ENCODE measurements at regions not wholly inside any gene's neighbourhood (a gene's known extent, or its start where the extent isn't known, plus 50 kb on each side); places are given as distances from the start of the nearest gene placed in this dataset.

DNA sequence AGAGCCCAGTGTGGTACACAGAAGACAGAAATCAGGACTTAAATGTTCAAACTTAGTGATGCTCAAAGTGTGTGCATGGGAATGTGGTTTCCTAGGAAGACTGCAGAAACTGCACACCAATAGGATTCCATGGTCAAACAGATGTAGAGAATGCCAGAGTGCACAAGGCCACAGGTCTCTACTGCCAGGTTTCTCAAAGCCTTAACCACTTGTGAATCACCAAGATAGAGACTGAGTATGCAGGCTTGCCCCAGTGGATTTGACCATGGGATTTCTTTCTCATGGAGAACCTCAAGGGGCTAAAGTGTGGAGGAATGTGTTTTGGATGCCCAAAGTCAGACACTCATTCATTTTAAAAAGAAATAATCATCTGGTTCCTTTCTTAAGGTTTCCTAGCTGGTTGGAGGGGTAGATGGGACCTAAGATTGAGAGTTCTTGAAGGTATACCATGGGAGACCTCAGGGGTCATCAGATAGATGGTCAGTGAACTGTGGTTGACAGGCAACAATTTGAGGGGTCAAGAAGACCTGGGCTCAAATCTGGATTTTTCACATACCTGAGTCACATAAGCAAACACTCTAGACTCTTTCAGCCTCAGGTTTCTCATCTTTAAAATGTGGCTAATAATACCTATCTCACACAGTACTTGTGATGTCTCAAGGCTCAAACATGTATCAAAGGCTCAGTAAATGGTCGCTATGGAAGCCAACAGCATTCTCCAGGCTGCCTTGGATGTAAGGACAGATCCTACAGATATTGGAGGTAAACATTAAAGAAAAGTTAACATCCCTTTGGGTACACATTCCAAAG is 81.1 kb downstream of the BOD1 start:
- no peak overlapping the region for H2AFZ ChIP-seq
- H3K4me2 ChIP-seq (ENCODE audit: low read length): no peak overlapping the region
- H3K9ac ChIP-seq: no peak overlapping the region
- H3K36me3 ChIP-seq (ENCODE audit: control insufficient read depth, insufficient read depth, low read length): no peaks in the 10 kb centered on the region
- no peaks in the 10 kb centered on the region for H3K4me1 ChIP-seq
- TF ChIP-seq, protein P1, sequence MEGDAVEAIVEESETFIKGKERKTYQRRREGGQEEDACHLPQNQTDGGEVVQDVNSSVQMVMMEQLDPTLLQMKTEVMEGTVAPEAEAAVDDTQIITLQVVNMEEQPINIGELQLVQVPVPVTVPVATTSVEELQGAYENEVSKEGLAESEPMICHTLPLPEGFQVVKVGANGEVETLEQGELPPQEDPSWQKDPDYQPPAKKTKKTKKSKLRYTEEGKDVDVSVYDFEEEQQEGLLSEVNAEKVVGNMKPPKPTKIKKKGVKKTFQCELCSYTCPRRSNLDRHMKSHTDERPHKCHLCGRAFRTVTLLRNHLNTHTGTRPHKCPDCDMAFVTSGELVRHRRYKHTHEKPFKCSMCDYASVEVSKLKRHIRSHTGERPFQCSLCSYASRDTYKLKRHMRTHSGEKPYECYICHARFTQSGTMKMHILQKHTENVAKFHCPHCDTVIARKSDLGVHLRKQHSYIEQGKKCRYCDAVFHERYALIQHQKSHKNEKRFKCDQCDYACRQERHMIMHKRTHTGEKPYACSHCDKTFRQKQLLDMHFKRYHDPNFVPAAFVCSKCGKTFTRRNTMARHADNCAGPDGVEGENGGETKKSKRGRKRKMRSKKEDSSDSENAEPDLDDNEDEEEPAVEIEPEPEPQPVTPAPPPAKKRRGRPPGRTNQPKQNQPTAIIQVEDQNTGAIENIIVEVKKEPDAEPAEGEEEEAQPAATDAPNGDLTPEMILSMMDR (IDR thresholded peaks at IDR 0.05): no peak
- H3K27me3 ChIP-seq (ENCODE audit: control insufficient read depth, insufficient read depth, low read length): no peaks in the 10 kb centered on the region
- no peaks in the 10 kb centered on the region for H3K79me2 ChIP-seq
- no peaks in the 10 kb centered on the region for H3K9me3 ChIP-seq (ENCODE audit: control insufficient read depth, low read length)
- H3K4me3 ChIP-seq (ENCODE audit: low read depth, low read length): no peak overlapping the region
- no peak overlapping the region for H3K27ac ChIP-seq

DNA sequence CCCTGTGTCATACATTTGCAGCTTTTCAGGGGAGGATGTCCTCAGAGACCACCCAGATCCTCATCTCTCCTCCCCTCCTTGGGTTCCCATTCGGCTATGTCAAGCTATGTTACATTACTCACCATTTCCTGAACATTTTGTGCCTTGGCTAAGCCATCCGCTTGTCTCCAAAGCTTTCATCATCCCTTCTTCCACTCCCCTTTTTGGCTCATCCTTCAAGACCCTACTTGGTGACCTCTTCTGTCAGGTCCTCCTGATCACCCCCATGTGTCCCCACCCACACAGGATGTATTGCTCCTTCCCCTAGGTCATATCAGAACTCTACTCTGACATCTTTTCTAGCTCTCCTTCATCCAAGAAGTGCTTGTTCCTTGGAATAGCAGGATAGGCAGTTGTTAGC is 81.8 kb downstream of the BOD1 start:
- Histone ChIP-seq H3K9ac (no peak overlapping the region), H3K9me3 (ENCODE audit: control insufficient read depth, low read length) (no peaks in the 10 kb centered on the region), H2AFZ (no peak overlapping the region), H3K4me3 (ENCODE audit: low read depth, low read length) (no peak overlapping the region), H3K4me1 (peaks cover 5% of the 10 kb centered on the region), H3K27ac (no peak overlapping the region), H3K36me3 (ENCODE audit: control insufficient read depth, insufficient read depth, low read length) (no peaks in the 10 kb centered on the region), H3K4me2 (ENCODE audit: low read length) (no peak overlapping the region), H3K27me3 (ENCODE audit: control insufficient read depth, insufficient read depth, low read length) (no peaks in the 10 kb centered on the region), H3K79me2 (no peaks in the 10 kb centered on the region)
- TF ChIP-seq, protein P1 (IDR thresholded peaks at IDR 0.05): no peak

DNA sequence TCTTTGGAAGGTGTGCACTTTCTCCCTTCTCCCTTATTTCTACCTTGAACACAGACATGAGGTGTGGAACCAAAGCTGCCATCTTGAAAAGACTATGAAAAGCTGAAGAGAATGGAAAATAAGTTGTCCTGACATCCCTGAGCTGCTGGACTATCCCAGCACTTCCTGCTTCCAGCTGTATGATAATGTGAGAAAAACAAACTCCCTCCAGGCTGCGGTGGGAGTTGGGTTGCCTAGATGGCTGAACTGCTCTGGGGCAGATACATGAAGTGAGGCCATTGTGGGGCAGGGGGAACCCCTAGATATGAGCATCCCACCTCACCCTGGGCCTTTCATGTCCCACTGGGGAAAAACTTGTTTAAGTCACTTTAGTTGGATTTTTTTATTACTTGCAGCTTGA is 82.4 kb downstream of the BOD1 start:
- Histone ChIP-seq H2AFZ (no peak overlapping the region), H3K4me1 (peaks cover 8% of the 10 kb centered on the region), H3K79me2 (no peaks in the 10 kb centered on the region), H3K9ac (no peak overlapping the region), H3K9me3 (ENCODE audit: control insufficient read depth, low read length) (no peaks in the 10 kb centered on the region), H3K4me3 (ENCODE audit: low read depth, low read length) (no peak overlapping the region), H3K27me3 (ENCODE audit: control insufficient read depth, insufficient read depth, low read length) (no peaks in the 10 kb centered on the region), H3K4me2 (ENCODE audit: low read length) (no peak overlapping the region), H3K27ac (no peak overlapping the region), H3K36me3 (ENCODE audit: control insufficient read depth, insufficient read depth, low read length) (no peaks in the 10 kb centered on the region)
- TF ChIP-seq, protein P1 (IDR thresholded peaks at IDR 0.05): no peak

DNA sequence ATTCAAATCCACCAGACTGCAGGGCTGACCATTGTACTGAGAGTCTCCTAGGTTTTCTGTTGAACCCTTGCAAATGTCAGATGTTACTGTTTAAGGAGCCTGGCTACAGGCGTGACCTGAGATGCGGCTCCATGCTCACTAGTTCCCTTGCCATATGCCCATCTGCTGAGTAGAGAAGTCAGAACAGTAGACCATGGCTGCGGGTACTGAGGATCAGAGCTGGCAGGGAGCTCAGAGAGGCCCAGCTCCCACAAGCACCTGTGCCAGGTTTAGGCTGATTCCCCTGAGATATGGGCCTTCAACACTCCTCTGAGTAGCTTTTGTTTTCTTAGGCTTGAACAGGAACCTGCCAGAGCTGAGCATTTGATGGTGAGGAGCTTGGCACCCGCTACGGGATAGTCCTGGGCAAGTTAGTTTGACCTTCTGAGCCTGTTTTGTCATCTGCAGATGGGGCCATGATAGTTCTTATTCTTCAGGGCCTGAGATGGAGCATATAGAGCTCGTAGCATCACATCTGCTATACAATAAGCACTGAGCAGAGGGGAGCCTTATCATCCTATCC is 83.7 kb downstream of the BOD1 start:
- Histone ChIP-seq H2AFZ (no peak overlapping the region), H3K79me2 (no peaks in the 10 kb centered on the region), H3K9ac (no peak overlapping the region), H3K4me3 (ENCODE audit: low read depth, low read length) (no peak overlapping the region), H3K4me1 (peaks cover 8% of the 10 kb centered on the region), H3K4me2 (ENCODE audit: low read length) (no peak overlapping the region), H3K36me3 (ENCODE audit: control insufficient read depth, insufficient read depth, low read length) (no peaks in the 10 kb centered on the region), H3K27me3 (ENCODE audit: control insufficient read depth, insufficient read depth, low read length) (no peaks in the 10 kb centered on the region), H3K9me3 (ENCODE audit: control insufficient read depth, low read length) (no peaks in the 10 kb centered on the region), H3K27ac (no peak overlapping the region)
- TF ChIP-seq, protein P1 (IDR thresholded peaks at IDR 0.05): no peak

DNA sequence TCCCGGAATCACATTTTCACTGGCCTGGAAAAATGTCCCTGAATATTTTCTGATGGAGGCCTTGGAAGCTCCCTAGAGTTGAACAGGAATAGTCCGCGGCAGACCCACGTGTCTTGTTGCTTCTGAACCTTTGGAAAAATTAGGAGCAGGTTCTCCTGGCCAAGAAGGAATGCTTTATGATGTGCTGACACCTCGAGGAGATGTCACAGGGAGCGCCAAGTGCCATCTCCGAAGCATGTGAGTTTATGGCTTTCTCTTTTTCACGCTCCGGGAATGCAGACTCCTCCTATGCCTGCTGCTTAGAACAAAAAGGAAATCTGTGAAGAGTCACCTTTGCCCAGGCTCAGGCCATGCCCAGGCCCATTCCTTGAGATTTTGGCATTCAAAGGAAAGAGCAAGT is 84.6 kb downstream of the BOD1 start:
- H3K79me2 ChIP-seq: no peaks in the 10 kb centered on the region
- H3K4me3 ChIP-seq (ENCODE audit: low read depth, low read length): no peak overlapping the region
- H3K4me1 ChIP-seq: peaks cover 8% of the 10 kb centered on the region
- no peak overlapping the region for H3K27ac ChIP-seq
- H3K9ac ChIP-seq: no peak overlapping the region
- no peak overlapping the region for H3K4me2 ChIP-seq (ENCODE audit: low read length)
- H2AFZ ChIP-seq: no peak overlapping the region
- H3K27me3 ChIP-seq (ENCODE audit: control insufficient read depth, insufficient read depth, low read length): no peaks in the 10 kb centered on the region
- no peaks in the 10 kb centered on the region for H3K9me3 ChIP-seq (ENCODE audit: control insufficient read depth, low read length)
- no peaks in the 10 kb centered on the region for H3K36me3 ChIP-seq (ENCODE audit: control insufficient read depth, insufficient read depth, low read length)
- TF ChIP-seq, protein P1 (IDR thresholded peaks at IDR 0.05): no peak
